AG10803 (cell line): ENCODE measurements at regions not wholly inside any gene's neighbourhood (a gene's known extent, or its start where the extent isn't known, plus 50 kb on each side); places are given as distances from the start of the nearest gene placed in this dataset.
A peak's percentile ranks its signal among the peaks of the same experiment; 100 is the strongest.

Experiments
- DNase-seq: peaks from one replicate; pipeline ENCODE4 v3.0.0; 2010; ENCODE audit warnings: low read depth
- H3K4me3 ChIP-seq: 2 replicates; pipeline ENCODE4 v1.5.1; 2011; ENCODE audit warnings: mild to moderate bottlenecking, low read length, control low read depth
- TF ChIP-seq, protein P1 (sequence below): conservative IDR thresholded peaks from 2 replicates; pipeline ENCODE4 v1.5.1; 2011; ENCODE audit warnings: mild to moderate bottlenecking, low read length, control low read depth, inconsistent platforms

DNA sequence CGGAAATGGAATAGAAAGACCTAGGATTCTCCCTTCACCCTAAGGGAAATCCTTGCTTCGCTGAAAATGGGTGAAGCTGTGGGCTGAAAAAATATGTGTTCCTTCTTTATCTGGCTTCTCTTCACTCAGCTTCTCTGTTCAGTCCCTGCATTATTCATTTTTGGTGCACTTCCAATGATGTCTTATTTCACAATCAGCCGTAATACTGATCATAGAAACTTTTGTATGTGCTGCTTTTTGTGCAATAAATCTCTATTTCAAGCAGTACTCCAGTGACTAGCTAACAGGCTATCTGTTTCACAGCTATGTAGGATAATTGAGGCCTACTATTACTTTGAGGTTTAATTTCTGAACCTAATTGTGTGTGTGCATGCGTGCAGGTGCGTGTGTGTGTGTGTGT, 144.6 kb downstream of the FOXL1 start:
- TF ChIP-seq, protein P1, sequence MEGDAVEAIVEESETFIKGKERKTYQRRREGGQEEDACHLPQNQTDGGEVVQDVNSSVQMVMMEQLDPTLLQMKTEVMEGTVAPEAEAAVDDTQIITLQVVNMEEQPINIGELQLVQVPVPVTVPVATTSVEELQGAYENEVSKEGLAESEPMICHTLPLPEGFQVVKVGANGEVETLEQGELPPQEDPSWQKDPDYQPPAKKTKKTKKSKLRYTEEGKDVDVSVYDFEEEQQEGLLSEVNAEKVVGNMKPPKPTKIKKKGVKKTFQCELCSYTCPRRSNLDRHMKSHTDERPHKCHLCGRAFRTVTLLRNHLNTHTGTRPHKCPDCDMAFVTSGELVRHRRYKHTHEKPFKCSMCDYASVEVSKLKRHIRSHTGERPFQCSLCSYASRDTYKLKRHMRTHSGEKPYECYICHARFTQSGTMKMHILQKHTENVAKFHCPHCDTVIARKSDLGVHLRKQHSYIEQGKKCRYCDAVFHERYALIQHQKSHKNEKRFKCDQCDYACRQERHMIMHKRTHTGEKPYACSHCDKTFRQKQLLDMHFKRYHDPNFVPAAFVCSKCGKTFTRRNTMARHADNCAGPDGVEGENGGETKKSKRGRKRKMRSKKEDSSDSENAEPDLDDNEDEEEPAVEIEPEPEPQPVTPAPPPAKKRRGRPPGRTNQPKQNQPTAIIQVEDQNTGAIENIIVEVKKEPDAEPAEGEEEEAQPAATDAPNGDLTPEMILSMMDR: no peak
- no peak overlapping the region for H3K4me3 ChIP-seq
- DNase-seq: peak; percentile 75

DNA sequence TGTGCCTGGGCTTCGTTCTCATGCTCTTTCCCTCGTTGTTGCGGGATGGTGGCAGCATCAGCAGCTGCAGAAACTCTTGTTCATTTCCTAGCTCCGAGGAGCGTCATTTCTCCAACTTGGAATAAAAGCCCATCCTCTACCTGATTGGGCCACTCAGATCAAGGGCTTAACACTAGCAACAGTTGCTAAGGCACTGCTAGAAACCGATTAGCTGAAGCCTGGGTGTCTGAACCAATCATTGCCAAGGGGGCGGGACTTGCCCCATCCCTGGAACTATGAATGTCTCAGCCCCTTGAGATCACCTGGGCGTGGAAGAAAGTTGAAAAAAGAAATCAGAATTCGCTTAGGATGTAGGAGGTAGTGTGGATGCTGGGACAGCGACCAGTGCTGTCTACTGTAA, 145.3 kb downstream of the FOXL1 start:
- no peak for DNase-seq

DNA sequence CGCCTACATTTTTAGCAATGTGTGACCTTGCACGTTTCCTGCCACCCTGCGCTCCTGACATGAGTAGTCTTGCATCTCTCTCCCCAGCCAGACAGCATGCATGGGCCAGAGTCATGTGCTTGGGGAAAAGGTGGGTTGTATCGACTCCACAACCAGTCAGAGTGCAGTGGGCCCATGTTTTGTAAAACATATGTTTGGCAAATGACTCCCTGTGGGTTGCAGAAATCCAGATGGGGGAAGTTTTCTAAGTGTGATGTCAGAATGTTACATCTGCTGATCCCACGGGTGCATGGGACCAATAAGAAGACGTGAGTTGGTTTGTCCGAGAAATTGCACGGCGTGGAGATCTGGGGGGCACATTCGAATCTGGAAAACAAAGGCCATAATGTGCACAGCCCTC, 147.1 kb downstream of the FOXL1 start:
- peak; percentile 55 for DNase-seq
- H3K4me3 ChIP-seq: no peak overlapping the region
- TF ChIP-seq, protein P1: no peak

More for the DNA sequence above, 145.3 kb downstream of the FOXL1 start:
- TF ChIP-seq, protein P1: no peak
- no peak overlapping the region for H3K4me3 ChIP-seq

DNA sequence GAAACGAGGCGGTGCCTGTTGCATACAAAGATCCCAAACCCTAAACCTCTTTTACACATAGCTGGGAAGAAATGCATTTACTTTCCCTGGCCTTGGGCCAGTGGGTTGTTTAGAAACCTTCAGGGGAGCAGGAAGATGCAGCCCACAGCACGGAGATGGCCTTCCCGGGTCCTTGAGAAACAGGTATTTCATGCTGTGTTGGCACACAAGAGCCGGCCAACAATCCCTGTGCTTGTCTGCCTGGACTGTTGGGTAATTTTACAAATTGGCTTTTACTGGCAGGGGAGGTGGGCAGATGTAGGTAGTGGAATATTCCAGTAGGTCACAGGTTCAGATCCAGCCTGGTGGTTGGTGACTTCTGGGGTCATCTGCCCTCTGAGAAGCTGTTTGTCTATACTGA, 148.0 kb downstream of the FOXL1 start:
- H3K4me3 ChIP-seq: no peak overlapping the region
- TF ChIP-seq, protein P1: no peak
- DNase-seq: no peak

DNA sequence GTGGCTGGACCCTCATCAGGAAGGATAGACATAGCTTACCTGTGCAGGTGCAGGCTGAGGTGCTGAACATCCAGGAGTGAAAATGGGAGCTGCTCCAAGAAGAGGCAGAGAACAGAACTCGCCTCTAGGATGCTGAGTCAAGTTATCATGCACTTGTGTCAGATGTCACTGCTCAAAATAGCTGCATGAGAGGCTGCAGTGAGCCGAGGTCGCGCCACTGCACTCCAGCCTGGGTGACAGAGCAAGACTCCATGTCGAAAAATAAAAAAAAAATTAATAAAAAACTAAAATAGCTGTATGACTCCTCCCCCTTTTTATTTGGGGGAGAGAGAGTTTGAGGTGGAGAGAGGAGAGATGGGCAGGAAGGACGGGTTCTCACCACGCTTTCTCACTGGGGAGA, 148.8 kb downstream of the FOXL1 start:
- TF ChIP-seq, protein P1: no peak
- DNase-seq: no peak
- H3K4me3 ChIP-seq: no peak overlapping the region

DNA sequence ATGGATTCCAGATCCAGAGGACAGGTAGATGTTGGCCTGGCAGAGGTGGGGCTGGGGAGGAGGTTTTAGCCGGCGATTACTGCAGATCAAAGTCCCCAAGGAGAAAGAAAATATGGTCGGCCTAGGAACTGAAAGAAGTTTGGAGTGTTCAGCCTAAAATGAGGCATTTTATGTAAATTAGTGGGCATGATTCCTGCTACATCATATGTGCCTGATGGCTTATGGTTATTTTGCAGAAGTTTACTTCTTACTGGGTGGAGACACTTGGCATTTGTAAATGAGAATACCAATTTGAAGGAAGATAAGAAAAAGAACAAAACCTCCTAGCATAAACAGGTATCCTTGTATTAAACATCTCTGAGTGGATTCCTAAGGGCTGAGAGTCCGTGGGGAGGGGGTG, 149.3 kb downstream of the FOXL1 start:
- H3K4me3 ChIP-seq: no peak overlapping the region
- TF ChIP-seq, protein P1: no peak
- DNase-seq: no peak

DNA sequence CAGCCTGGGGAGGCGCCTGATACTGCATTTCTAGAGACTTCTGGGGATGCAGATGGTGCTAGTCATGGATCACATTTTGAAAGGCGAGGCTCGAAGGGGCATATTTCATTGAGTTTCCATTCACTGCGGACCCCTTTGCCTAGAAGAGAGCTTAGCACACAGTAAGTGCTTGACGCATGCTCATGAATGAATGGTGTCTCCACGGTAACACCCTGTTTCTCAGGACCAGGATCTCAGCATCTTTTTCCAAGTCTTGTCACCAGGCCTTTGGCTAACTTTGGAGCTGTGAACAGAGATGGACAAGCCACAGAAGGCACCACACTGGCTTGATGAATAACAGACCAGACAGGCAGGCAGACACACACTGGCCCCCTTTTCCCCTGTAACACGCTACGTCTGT, 151.3 kb downstream of the FOXL1 start:
- TF ChIP-seq, protein P1: no peak
- no peak for DNase-seq
- H3K4me3 ChIP-seq: no peak overlapping the region
